CD8-positive, alpha-beta memory T cell (primary cell): ENCODE measurements at regions not wholly inside any gene's neighbourhood (a gene's known extent, or its start where the extent isn't known, plus 50 kb on each side); places are given as distances from the start of the nearest gene placed in this dataset.
A peak's percentile ranks its signal among the peaks of the same experiment; 100 is the strongest.

Experiments used
- CTCF ChIA-PET: fragments of 350-600 bp; sonication (Branson Sonifier 250); formaldehyde crosslinking; loops from one replicate; lab custom pipeline; 2021; ENCODE audit warnings: antibody characterized with exemption; lab: Charles Lee
- POLR2A ChIA-PET: fragments of 350-600 bp; sonication (Branson Sonifier 250); formaldehyde crosslinking; loops from one replicate; lab custom pipeline; 2021; ENCODE audit warnings: antibody characterized with exemption; lab: Charles Lee
- DNase-seq, 5 donors: peaks; one replicate each; pipeline versions ENCODE4 v3.0.0 to v3.0.0-alpha.2; 2020 to 2022; ENCODE audit warnings: mixed read lengths in 1 of 5
- H3K27ac ChIP-seq: one replicate; pipeline ENCODE4 v1.7.0; 2013; ENCODE audit warnings: low read depth, mild to moderate bottlenecking, low read length, moderate library complexity
- H3K27me3 ChIP-seq: 2 replicates; pipeline ENCODE4 v1.7.0; 2013; ENCODE audit warnings: low read length, mild to moderate bottlenecking; ENCODE audit not compliant: insufficient read depth, poor library complexity, severe bottlenecking
- H3K36me3 ChIP-seq: 2 replicates; pipeline ENCODE4 v1.7.0; 2013; ENCODE audit warnings: mild to moderate bottlenecking, low read length, moderate library complexity; ENCODE audit not compliant: insufficient read depth
- H3K4me1 ChIP-seq: 2 replicates; pipeline ENCODE4 v1.7.0; 2013; ENCODE audit warnings: mild to moderate bottlenecking, low read length, moderate library complexity; ENCODE audit not compliant: insufficient read depth
- H3K4me3 ChIP-seq: 2 replicates; pipeline ENCODE4 v1.7.0; 2013; ENCODE audit warnings: mild to moderate bottlenecking, low read length
- H3K9me3 ChIP-seq: 2 replicates; pipeline ENCODE4 v1.7.0; 2013; ENCODE audit warnings: mild to moderate bottlenecking, low read length
- H3K27ac Mint-ChIP-seq, 8 donors: one replicate each; pipeline ENCODE4 v1.8.0; 2020 to 2021; ENCODE audit warnings: mixed read lengths in 8 of 8, mild to moderate bottlenecking in 6 of 8, inconsistent platforms in 3 of 8, moderate library complexity in 3 of 8
- H3K27me3 Mint-ChIP-seq, 2 donors: one replicate each; pipeline ENCODE4 v1.8.0; 2020 to 2021; ENCODE audit warnings: mixed read lengths in 2 of 2, mild to moderate bottlenecking in 1 of 2, moderate library complexity in 1 of 2
- H3K36me3 Mint-ChIP-seq, 3 donors: one replicate each; pipeline ENCODE4 v1.8.0; 2020 to 2021; ENCODE audit warnings: mixed read lengths in 3 of 3, inconsistent platforms in 1 of 3, mild to moderate bottlenecking in 1 of 3
- H3K4me1 Mint-ChIP-seq, 3 donors: one replicate each; pipeline ENCODE4 v1.8.0; 2020 to 2021; ENCODE audit warnings: mixed read lengths in 3 of 3, inconsistent platforms in 1 of 3, mild to moderate bottlenecking in 1 of 3
- H3K4me3 Mint-ChIP-seq, 7 donors: one replicate each; pipeline ENCODE4 v1.8.0; 2020 to 2021; ENCODE audit warnings: mixed read lengths in 7 of 7, mild to moderate bottlenecking in 6 of 7, moderate library complexity in 4 of 7, inconsistent platforms in 2 of 7
- H3K9me3 Mint-ChIP-seq, 5 donors: one replicate each; pipeline ENCODE4 v1.8.0; 2020 to 2022; ENCODE audit warnings: mixed read lengths in 5 of 5, mild to moderate bottlenecking in 3 of 5, moderate library complexity in 2 of 5, inconsistent platforms in 1 of 5

DNA sequence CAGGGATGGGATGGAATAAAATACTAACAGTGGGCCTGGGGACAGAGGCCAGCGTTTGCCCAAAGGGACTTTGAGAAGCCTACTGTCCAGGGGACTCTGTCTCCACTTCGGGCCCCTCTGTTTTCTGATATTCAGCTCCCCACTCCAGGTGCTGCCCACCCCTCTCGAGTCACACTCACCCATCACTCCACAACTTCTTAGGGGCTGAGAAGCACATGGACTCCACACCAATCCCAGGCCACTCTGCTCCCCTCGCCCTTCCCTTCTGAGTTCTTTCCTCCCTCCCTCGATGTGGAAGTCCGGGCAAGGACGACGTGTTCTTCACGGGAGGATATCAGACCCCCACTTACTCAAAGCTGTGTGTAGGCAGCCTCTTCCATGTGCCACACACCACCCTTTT lies 124.5 kb downstream of the BARX1 start:
- Mint-ChIP-seq H3K36me3 (no peaks in the 10 kb centered on the region), H3K27me3 (peaks cover 32 to 51% of the 10 kb centered on the region in 2 donors), H3K9me3 (peaks cover 5 to 9% (median 8%) of the 10 kb centered on the region in 5 donors), H3K27ac (no peak overlapping the region), H3K4me3 (no peak overlapping the region), H3K4me1 (peaks cover 7 to 18% (median 9%) of the 10 kb centered on the region in 3 donors)
- ChIA-PET CTCF (no interaction called here), POLR2A (no interaction called here)
- DNase-seq = no peak
- Histone ChIP-seq H3K9me3 (no peaks in the 10 kb centered on the region), H3K27ac (no peak overlapping the region), H3K36me3 (no peaks in the 10 kb centered on the region), H3K4me1 (no peaks in the 10 kb centered on the region), H3K27me3 (peaks cover 7% of the 10 kb centered on the region), H3K4me3 (no peak overlapping the region)

DNA sequence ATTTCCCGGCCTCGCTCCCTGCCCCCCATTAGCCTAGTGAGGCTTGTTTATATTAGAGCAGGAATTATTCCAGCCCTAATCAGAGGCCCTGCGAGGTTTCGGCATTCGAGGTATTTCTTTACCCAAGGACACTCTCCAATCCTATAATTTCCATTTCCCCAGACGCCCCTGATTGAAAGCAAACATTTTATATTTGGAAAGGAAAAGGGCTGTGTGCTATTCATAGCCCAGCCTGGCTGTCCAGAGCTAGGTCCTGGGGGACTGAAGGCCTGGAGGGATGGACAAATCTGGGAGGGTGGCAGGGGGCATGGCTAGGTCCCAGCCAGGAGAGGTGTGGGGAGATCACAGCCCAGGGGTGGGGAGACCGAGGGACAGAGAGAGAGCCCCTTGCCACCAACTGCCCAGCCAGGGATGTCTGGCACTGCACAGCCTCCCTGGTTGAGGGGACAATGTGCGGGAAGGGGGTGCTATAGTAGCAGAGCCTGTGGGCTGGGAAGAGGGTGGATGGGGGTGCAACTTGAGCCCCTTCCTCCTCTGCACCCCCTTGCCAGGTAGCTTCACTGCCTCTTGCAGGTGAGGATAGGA lies 125.1 kb downstream of the BARX1 start:
- Mint-ChIP-seq H3K9me3 (peaks cover 3 to 9% (median 8%) of the 10 kb centered on the region in 5 donors), H3K4me3 (no peak overlapping the region), H3K4me1 (peaks cover 7 to 18% (median 9%) of the 10 kb centered on the region in 3 donors), H3K27ac (no peak overlapping the region), H3K36me3 (no peaks in the 10 kb centered on the region), H3K27me3 (peaks cover 33 to 54% of the 10 kb centered on the region in 2 donors)
- Histone ChIP-seq H3K27ac (no peak overlapping the region), H3K36me3 (no peaks in the 10 kb centered on the region), H3K4me1 (no peaks in the 10 kb centered on the region), H3K4me3 (no peak overlapping the region), H3K9me3 (no peaks in the 10 kb centered on the region), H3K27me3 (peaks cover 7% of the 10 kb centered on the region)
- ChIA-PET CTCF (no interaction called here), POLR2A (no interaction called here)
- DNase-seq = no peak

DNA sequence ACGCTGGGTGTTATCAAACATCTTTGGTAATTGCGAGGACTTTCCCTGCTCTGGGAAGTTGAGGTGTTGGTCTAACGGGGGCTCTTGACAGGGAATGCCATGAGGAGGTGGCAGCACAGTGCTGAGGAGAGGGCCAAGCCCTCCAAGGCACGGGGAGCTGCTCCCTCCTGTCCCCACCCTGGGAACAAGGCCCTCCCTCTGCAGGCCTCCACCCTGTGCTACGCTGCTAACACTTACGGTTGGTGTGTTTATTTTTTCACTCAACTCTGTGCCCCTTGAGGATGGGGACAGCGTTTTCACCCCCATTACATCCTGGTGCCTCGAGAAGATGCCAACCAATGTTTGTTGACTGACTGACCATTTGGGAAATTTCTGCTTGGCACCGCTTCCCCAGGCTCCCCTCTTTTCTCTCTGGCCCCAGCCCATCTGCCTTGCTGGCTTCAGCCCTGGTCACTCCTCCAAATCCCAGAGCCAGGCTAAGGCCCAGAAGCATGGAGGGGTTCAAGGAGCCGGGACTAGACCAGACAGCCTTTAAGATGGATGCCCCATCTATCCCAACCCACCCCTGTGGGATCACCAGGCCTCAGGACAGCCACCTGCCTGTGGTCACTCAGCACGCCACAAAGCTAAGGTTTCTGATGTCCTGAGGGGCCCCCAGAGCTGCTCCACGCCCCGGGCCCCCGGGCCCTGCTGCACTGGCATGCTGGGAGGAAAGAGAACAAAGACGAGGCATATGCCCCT lies 125.7 kb downstream of the BARX1 start:
- ChIA-PET CTCF (no interaction called here), POLR2A (no interaction called here)
- peaks cover 7 to 18% (median 9%) of the 10 kb centered on the region in 3 donors for H3K4me1 Mint-ChIP-seq
- H3K27ac Mint-ChIP-seq = no peak overlapping the region
- H3K4me3 Mint-ChIP-seq = no peak overlapping the region
- Histone ChIP-seq H3K27ac (no peak overlapping the region), H3K4me3 (no peak overlapping the region), H3K4me1 (no peaks in the 10 kb centered on the region), H3K27me3 (peaks cover 7% of the 10 kb centered on the region), H3K9me3 (no peaks in the 10 kb centered on the region), H3K36me3 (no peaks in the 10 kb centered on the region)
- no peak for DNase-seq
- H3K27me3 Mint-ChIP-seq = peaks cover 32 to 59% of the 10 kb centered on the region in 2 donors
- H3K9me3 Mint-ChIP-seq = peaks cover 0 to 8% (median 7%) of the 10 kb centered on the region in 5 donors
- no peaks in the 10 kb centered on the region for H3K36me3 Mint-ChIP-seq

- H3K9me3 ChIP-seq = no peaks in the 10 kb centered on the region
- Mint-ChIP-seq H3K27ac (no peak overlapping the region), H3K27me3 (peaks cover 32 to 64% of the 10 kb centered on the region in 2 donors), H3K9me3 (peaks cover 0 to 6% (median 5%) of the 10 kb centered on the region in 5 donors), H3K36me3 (no peaks in the 10 kb centered on the region), H3K4me1 (peaks cover 7 to 18% (median 9%) of the 10 kb centered on the region in 3 donors), H3K4me3 (no peak overlapping the region)
- H3K27ac ChIP-seq = no peak overlapping the region
- POLR2A ChIA-PET = no interaction called here
- no peaks in the 10 kb centered on the region for H3K4me1 ChIP-seq
- CTCF ChIA-PET = no interaction called here
- no peaks in the 10 kb centered on the region for H3K36me3 ChIP-seq
- no peak overlapping the region for H3K4me3 ChIP-seq
- no peak for DNase-seq
- peaks cover 7% of the 10 kb centered on the region for H3K27me3 ChIP-seq
Measured at GRCh38 chr9:93828331-93829097, 126.6 kb downstream of the BARX1 start.

DNA sequence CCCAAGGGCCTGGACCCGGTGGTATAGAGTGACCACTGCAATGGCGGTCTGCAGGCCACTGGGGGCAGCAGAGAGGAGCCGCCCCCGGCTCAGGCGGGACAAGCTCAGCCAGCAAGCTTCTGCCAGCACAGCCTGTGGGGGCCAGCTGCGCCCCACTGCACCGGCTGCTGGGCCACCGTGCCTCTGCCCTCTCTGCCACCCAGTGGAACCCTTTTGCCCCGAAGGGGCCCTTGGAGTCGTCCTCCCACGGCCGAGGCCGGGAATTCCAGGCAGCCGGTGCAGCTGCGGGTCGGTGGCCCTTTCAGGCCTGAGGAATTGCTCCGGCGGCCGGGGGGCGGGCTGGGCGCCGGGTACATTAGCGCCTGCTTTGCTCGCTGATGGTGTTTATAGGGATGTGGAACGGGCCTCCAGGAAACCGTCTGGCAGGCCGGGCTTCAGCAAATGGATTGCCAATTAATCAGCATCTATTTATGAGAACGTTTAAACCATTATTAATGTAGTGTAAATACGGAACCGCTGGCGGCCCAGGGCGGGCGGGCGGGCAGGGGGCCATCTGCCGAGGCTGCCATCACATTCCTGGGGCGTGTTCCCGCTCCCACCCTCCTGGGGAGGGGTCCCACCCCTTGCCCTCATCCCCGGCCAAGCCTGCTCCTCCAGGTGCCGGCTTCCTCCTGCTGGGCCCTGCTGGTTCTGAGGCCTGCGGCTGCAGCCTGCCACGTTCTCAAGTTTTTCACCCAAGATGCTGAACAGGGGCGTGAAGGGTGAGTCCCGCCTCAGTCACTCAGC lies 127.4 kb downstream of the BARX1 start:
- POLR2A ChIA-PET = no interaction called here
- no peaks in the 10 kb centered on the region for H3K9me3 ChIP-seq
- Mint-ChIP-seq H3K27me3 (peaks cover 28 to 63% of the 10 kb centered on the region in 2 donors), H3K4me3 (peak overlapping the region in 1 of 7 donors; percentile 15), H3K9me3 (peaks cover 0 to 5% (median 0%) of the 10 kb centered on the region in 5 donors), H3K36me3 (no peaks in the 10 kb centered on the region), H3K4me1 (peaks cover 7 to 18% (median 9%) of the 10 kb centered on the region in 3 donors), H3K27ac (no peak overlapping the region)
- no peaks in the 10 kb centered on the region for H3K36me3 ChIP-seq
- no peak overlapping the region for H3K27ac ChIP-seq
- CTCF ChIA-PET = interaction anchor here (1.3 kb wide), 1 partner anchor 64 kb away, joined by 3 read pairs; no protein-coding TSS in a partner anchor
- no peak overlapping the region for H3K4me3 ChIP-seq
- DNase-seq = peak in 1 of 5 donors; percentile 23
- H3K4me1 ChIP-seq = no peaks in the 10 kb centered on the region
- H3K27me3 ChIP-seq = peaks cover 7% of the 10 kb centered on the region

DNA sequence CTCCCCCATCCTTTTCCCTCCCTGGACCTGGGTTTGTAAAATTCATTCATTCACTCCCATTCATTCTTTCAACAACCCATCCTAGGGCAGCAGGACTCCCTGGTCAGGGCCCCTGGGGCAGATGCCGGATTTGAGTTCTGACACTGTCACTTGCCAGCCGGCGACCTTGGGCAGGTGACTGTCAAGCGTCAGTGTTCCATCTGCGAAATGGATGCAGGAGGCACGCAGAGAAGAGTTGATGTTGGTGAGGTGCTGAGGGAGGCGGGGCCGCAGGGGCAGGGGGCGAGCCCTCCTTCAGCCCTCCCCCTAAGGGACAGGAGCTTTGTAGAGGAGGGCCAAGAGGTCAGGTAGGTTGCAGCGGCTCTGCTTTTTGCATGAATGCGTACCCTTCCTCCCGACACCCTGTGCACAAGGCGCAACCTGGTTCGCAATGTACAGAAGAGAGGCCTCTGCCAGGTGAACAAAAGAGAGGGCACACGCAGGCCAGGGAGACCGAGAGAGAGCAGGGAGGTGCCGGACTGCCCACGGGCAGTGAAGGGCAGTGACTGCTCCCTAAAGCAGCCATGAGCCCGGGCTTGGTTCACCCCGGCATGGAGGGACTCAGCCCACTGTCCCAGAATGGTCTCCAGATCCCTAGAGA lies 128.1 kb downstream of the BARX1 start:
- ChIA-PET POLR2A (no interaction called here), CTCF (interaction anchor here (1.3 kb wide), 1 partner anchor 65 kb away, joined by 3 read pairs; no protein-coding TSS in a partner anchor)
- H3K36me3 Mint-ChIP-seq = no peaks in the 10 kb centered on the region
- Histone ChIP-seq H3K4me3 (no peak overlapping the region), H3K27me3 (peaks cover 7% of the 10 kb centered on the region), H3K27ac (no peak overlapping the region), H3K4me1 (no peaks in the 10 kb centered on the region), H3K9me3 (no peaks in the 10 kb centered on the region), H3K36me3 (no peaks in the 10 kb centered on the region)
- H3K27me3 Mint-ChIP-seq = peaks cover 33 to 58% of the 10 kb centered on the region in 2 donors
- peaks cover 7 to 18% (median 9%) of the 10 kb centered on the region in 3 donors for H3K4me1 Mint-ChIP-seq
- no peak for DNase-seq
- no peaks in the 10 kb centered on the region for H3K9me3 Mint-ChIP-seq
- peak overlapping the region in 2 of 8 donors; percentile 34 to 41 for H3K27ac Mint-ChIP-seq
- H3K4me3 Mint-ChIP-seq = peak overlapping the region in 3 of 7 donors; percentile 15 to 35 (median 15)

GRCh38 chr9:93826209-93826608 lies 128.9 kb downstream of the BARX1 start:
- no peaks in the 10 kb centered on the region for H3K4me1 ChIP-seq
- no peaks in the 10 kb centered on the region for H3K36me3 Mint-ChIP-seq
- H3K4me3 ChIP-seq = no peak overlapping the region
- no peaks in the 10 kb centered on the region for H3K36me3 ChIP-seq
- POLR2A ChIA-PET = no interaction called here
- H3K9me3 Mint-ChIP-seq = no peaks in the 10 kb centered on the region
- peaks cover 7 to 18% (median 9%) of the 10 kb centered on the region in 3 donors for H3K4me1 Mint-ChIP-seq
- H3K27me3 Mint-ChIP-seq = peaks cover 40 to 60% of the 10 kb centered on the region in 2 donors
- H3K27me3 ChIP-seq = peaks cover 7% of the 10 kb centered on the region
- peak overlapping the region in 5 of 7 donors; percentile 23 to 41 (median 38) for H3K4me3 Mint-ChIP-seq
- CTCF ChIA-PET = interaction anchor here (1.3 kb wide), 1 partner anchor 66 kb away, joined by 3 read pairs; no protein-coding TSS in a partner anchor
- H3K27ac ChIP-seq = no peak overlapping the region
- no peak overlapping the region for H3K27ac Mint-ChIP-seq
- no peaks in the 10 kb centered on the region for H3K9me3 ChIP-seq
- DNase-seq = peak in 1 of 5 donors; percentile 18
